ENCODE measurements at regions not wholly inside any gene's neighbourhood (a gene's known extent, or its start where the extent isn't known, plus 50 kb on each side); places are given as distances from the start of the nearest gene placed in this dataset.

- no peaks in the 10 kb centered on the region for H3K36me3 ChIP-seq
- no peaks in the 10 kb centered on the region for H3K9me3 ChIP-seq
- no peaks in the 10 kb centered on the region for H3K4me1 ChIP-seq
- no peak overlapping the region for H3K4me3 ChIP-seq
- DNase-seq, result no peak
- no peaks in the 10 kb centered on the region for H3K27me3 ChIP-seq
- no peak overlapping the region for H3K27ac ChIP-seq
- no peak for TF ChIP-seq CTCF (IDR thresholded peaks at IDR 0.05)
- no peak for TF ChIP-seq POLR2A (IDR thresholded peaks at IDR 0.05)
Observed at GRCh38 chr9:105967248-105967647, 272.9 kb downstream of the TMEM38B start.

GRCh38 chr9:105967797-105968196, 273.5 kb downstream of the TMEM38B start:
- no peak for TF ChIP-seq CTCF (IDR thresholded peaks at IDR 0.05)
- no peak for TF ChIP-seq POLR2A (IDR thresholded peaks at IDR 0.05)
- H3K4me3 ChIP-seq, result no peak overlapping the region
- H3K36me3 ChIP-seq, result no peaks in the 10 kb centered on the region
- DNase-seq, result no peak
- no peaks in the 10 kb centered on the region for H3K9me3 ChIP-seq
- H3K4me1 ChIP-seq, result no peaks in the 10 kb centered on the region
- no peak overlapping the region for H3K27ac ChIP-seq
- H3K27me3 ChIP-seq, result no peaks in the 10 kb centered on the region

- Histone ChIP-seq H3K4me1 (no peaks in the 10 kb centered on the region), H3K4me3 (no peak overlapping the region), H3K27me3 (no peaks in the 10 kb centered on the region), H3K36me3 (no peaks in the 10 kb centered on the region), H3K27ac (no peak overlapping the region), H3K9me3 (no peaks in the 10 kb centered on the region)
- no peak for DNase-seq
- TF ChIP-seq CTCF (IDR thresholded peaks at IDR 0.05) (no peak), POLR2A (IDR thresholded peaks at IDR 0.05) (no peak)
Observed at GRCh38 chr9:105968811-105969466, 274.6 kb downstream of the TMEM38B start.

- H3K4me1 ChIP-seq, result no peaks in the 10 kb centered on the region
- no peak for DNase-seq
- no peak overlapping the region for H3K4me3 ChIP-seq
- H3K36me3 ChIP-seq, result no peaks in the 10 kb centered on the region
- no peaks in the 10 kb centered on the region for H3K27me3 ChIP-seq
- H3K9me3 ChIP-seq, result no peaks in the 10 kb centered on the region
- TF ChIP-seq CTCF (IDR thresholded peaks at IDR 0.05), result no peak
- TF ChIP-seq POLR2A (IDR thresholded peaks at IDR 0.05), result no peak
- H3K27ac ChIP-seq, result no peak overlapping the region
Observed at GRCh38 chr9:105969636-105970035, 275.3 kb downstream of the TMEM38B start.

GRCh38 chr9:105971986-105972385, 277.6 kb downstream of the TMEM38B start:
- H3K27me3 ChIP-seq, result no peaks in the 10 kb centered on the region
- no peak for TF ChIP-seq POLR2A (IDR thresholded peaks at IDR 0.05)
- no peak for TF ChIP-seq CTCF (IDR thresholded peaks at IDR 0.05)
- no peak overlapping the region for H3K4me3 ChIP-seq
- H3K27ac ChIP-seq, result no peak overlapping the region
- no peaks in the 10 kb centered on the region for H3K4me1 ChIP-seq
- no peak for DNase-seq
- H3K36me3 ChIP-seq, result no peaks in the 10 kb centered on the region
- no peaks in the 10 kb centered on the region for H3K9me3 ChIP-seq

Measured in Peyer's patch (tissue), 4 donors.